NCI-H1694 treated with DMSO at 0.1 percent for 48 hours (cell line): ENCODE measurements at regions not wholly inside any gene's neighbourhood (a gene's known extent, or its start where the extent isn't known, plus 50 kb on each side); places are given as distances from the start of the nearest gene placed in this dataset.
A peak's percentile ranks its signal among the peaks of the same experiment; 100 is the strongest.

Experiments used
- DNase-seq: peaks from one replicate; lab custom pipeline; 2025; lab: John Stamatoyannopoulos, UW

DNA sequence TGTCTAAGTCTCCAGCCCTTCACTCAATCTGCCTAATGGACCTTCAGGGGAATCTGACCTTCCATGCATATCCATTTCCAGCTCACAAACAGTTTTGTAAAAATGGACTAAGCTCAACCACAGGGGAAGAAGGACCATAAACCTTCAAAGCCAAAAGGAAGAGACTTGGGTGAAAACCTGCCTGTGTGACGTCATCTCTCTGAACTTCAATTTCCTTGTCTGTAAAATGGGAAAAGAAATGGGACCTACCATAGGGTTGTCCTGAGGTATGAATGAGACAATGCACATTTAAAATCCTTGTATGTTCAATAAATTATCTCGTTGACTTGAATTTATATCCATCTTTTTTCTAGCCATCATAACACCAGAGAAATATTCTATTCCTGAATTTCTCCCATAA is 370.7 kb downstream of the INSC start:
- no peak for DNase-seq

- no peak for DNase-seq
These were observed 374.6 kb downstream of the INSC start for GRCh38 chr11:15489281-15489680.

DNA sequence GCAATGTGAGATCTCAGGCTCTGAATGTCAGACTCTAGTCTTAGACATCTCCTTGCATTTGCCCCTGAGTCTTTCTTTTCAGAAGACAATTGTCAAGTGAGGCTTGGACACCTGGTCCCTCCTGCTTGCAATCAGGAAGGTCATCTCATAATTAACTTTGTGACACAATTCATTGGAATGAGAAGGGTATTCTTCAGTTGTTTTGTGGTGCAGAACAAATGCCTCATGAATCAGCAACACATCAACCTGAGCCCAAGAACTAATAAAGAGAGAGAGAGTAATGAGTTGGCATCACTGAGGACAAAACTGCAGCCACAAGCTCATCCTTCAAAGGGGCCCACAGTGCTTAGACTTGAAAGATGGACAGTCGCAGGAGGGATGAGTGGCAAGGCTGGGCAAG is 375.8 kb downstream of the INSC start:
- no peak for DNase-seq

DNA sequence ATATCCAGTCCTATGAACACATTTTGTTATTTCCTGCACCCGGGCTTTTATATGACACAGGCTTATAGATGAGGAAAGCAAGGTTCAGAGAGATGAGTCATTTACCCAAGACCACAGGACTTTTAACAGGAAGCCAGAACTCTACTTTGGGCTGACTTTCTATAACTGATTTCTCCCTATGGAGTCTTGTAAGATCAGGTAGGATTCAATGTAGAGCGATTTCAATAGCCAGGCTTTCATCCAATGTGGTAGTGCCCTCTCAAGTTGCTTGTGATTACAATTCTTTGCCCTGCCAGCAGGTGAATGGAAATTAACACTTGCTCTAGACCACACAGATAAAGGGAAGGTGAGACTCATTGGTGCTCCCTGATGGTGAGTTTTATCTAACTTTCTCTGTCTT is 378.3 kb downstream of the INSC start:
- DNase-seq, result no peak

DNA sequence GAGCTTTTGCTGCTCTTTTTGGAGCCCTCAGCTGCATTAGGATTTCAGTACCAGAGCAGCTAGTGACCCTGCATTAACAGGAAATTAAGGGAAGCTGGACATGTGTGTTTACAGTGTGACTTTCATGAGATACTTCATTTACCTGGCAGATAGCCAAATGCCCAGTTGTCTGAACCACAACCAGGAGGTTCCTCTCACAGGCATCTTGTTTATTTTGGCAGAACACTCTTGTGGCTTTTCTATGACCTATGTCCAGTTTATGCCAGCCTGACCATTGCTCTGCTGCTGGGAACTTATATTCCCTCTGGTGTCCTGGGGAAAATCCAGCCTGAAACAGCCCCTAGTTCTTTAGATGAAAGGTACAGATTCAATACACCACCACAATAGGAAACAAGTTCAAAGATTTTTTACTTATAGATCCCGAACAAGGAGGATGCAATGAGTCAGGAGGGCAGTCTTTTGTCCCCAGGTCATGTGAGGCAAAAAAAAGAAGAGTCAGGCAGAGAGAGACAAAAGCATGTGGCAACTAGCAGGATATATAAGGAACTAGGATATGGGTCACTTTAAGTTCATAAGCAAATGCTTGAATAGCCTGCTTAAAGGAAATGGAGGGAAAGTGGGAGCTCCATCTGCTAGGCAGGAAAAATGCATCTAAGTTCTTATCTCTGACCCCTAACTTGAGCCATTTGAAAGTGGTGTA is 379.3 kb downstream of the INSC start:
- DNase-seq, result no peak

- no peak for DNase-seq
These were observed 380.0 kb downstream of the INSC start for GRCh38 chr11:15494740-15495139.

- DNase-seq, result no peak
These were observed 380.7 kb downstream of the INSC start for GRCh38 chr11:15495462-15495861.

GRCh38 chr11:15497366-15497765 is 382.6 kb downstream of the INSC start:
- DNase-seq, result no peak

DNA sequence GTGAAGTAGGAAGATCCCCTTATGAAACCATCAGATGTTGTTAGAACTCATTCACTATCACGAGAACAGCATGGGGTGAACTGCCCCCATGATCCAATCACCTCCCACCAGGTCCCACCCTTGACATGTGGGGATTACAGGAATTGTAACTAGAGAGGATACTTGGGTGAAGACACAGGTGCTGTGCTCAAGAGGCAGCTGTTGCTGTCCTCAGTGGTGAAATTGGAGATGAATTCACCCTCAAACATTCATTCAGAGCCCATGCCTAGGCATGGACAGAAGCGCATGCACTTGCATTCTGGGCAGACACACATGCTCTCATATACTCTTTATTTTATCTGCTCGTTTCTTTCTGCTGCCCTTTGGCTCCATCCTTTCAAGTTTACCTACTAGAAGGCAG is 385.0 kb downstream of the INSC start:
- no peak for DNase-seq

DNA sequence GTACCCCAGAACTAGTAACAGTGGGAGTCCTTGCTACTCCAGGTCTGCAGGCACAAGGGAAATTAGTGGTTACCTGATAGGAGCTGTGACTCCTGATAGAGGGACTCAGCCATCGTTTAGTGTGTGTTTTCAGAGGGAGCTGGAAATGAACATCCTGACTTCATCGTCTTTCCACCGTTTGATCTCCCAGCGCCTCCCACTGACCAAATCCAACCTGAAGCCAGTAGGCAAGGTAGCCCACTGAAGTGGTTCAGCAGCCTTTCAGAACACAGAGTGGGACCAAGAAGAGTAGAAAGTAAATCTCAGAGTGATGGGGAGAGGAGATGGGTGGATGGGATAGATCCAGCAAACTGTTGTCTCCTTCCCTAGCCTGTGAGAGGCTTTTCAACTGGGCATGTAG is 385.9 kb downstream of the INSC start:
- DNase-seq, result no peak

- DNase-seq, result no peak
These were observed 386.8 kb downstream of the INSC start for GRCh38 chr11:15501566-15501965.

DNA sequence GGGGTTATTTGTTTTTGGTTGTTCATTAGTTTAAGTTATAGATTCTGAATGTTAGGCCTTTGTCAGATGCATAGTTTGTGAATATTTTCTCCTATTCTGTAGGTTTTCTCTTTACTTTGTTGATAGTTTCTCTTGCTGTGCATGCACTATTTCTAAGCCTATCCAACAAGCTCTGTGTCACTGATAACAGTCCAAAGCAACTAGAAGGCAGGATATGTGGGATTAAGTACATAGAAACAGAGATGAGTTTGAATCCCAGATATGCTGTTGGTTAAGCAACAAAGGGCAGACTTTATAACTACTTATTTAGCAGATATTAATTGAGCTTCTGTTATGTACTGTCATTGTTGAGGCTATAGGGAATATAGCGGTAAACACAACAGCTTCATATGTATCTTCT is 390.4 kb downstream of the INSC start:
- DNase-seq, result no peak

- DNase-seq, result peak; percentile 70
These were observed 392.9 kb downstream of the INSC start for GRCh38 chr11:15507592-15507991.

GRCh38 chr11:15509082-15509481 is 394.4 kb downstream of the INSC start:
- no peak for DNase-seq

DNA sequence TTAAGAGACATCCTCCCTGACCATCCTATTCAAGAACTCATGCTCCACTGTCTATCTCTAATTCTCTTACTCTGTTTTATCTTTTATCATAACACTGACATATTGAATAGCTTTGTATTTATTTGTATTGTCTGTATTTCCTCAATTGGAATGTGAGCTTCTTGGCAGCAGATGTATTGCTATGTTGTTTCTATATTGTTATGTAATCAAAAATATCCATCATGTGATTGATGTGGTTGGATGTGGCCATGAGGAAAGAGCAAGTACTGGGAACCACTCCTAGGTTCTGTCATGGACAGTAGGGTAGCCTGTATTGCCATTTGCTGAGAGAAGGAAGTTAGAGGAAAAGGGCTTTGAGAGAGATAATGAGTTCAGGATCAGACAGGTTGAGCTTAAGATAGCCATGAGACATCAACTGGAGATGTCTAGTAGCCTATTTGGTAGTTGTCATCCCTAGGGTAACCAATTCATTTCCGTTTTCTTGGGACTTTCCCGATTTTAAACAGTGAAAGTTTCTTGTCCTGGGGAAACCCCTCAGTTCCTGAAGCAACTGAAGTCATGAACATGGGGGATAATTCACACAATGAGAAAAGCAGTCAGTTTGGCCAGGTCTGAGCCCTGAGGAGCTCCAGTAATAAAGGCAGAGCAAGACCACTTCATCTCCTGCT is 404.5 kb downstream of the INSC start:
- no peak for DNase-seq

- no peak for DNase-seq
These were observed 405.2 kb downstream of the INSC start for GRCh38 chr11:15519911-15520310.

DNA sequence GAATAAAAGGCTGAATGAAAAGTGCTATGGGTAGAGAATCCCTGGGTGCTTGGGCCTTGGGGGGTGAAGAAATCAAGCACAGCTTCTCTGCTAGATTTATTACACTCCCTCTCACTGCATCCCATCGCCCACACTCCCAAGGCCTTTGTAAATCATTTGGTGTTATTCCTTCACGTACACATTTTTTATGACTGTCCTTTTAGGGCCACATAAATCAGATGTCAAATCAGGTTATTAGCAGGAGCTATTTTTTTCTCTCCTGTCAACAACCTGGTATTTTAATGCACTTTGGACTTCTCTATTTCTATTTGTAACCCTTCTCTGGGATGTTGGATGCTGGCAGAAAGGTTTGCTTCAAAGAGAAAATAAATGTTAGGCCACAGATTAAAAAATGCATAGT is 408.8 kb downstream of the INSC start:
- DNase-seq, result no peak

DNA sequence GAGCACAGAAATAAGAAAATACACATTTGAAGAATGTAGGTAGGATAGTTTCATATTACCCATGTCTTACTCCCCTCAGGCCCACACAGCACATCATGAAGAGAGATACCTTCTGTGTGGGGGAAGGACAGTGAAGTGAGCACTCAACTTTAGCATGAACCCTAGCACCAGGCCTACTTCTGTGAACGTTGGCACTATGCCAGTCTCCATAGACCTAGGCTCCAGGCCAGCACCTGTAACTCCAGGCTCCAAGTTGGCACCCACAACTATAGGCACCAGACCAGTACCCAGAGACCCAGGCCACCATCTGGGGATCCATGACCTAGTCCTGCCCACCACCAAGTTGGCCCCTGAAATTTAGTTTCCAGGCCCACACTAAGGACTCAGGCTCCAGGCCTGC is 410.9 kb downstream of the INSC start:
- no peak for DNase-seq

GRCh38 chr11:15526032-15526431 is 411.3 kb downstream of the INSC start:
- no peak for DNase-seq

DNA sequence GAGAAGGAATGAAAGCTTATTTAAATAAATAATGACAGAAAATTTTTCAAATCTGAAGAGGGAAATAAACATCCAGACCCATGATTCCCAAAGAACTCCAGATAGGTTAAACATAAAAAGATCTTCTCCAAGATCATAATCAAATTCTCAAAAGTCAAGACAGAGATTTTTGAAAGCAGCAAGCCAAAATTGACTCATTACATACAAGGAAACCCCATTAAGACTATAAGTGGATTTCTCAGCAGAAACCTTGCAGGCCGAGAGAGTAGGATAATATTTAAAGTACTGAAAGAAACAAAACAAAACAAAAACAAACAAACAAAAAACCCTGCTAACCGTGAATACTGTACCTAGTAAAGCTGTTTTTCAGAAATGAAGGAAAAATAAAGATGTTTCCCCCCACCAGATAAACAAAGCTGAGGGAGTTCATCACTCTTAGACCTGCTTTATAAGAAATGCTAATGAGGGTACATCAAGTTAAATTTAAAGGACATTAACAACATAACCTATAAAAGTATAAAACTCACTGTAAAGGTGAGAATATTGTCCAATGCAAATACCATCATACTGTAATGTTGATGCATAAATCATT is 412.2 kb downstream of the INSC start:
- DNase-seq, result no peak

DNA sequence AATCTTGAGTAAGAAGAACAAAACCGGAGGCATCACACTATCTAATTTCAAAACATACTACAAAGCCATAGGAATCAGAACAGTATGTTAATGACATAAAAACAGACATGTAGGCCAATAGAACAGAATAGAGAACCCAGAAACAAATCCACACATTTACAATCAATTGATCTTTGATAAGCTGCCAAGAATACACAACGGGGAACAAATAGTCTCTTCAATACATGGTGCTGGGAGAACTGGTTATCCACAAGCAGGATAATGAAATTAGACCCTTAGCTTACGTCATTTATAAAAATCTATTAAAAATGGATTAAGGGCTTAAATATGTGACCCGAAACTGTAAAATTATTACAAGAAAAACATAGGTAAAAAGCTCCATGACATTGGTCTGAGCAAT is 417.7 kb downstream of the INSC start:
- no peak for DNase-seq

GRCh38 chr11:15534266-15534665 is 419.5 kb downstream of the INSC start:
- no peak for DNase-seq

DNA sequence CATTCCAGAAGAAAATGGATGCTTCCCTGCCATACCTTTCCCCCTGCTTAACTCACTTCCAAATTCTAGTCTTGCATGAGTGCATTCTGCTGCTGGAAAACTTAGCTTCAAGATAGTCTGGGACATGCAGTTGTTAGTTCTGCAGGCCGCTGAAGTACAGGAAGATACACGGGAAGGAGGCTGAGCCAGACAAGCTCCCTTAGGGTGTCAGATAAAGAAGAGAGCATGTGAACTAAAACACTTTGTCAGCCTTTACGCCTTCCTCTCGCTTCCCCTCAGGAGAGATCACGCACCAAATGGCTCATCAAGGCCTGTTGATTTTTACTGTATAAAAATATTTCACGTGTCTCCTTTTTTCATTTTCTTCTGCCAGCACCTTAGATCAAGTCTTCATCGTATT is 420.7 kb downstream of the INSC start:
- no peak for DNase-seq

DNA sequence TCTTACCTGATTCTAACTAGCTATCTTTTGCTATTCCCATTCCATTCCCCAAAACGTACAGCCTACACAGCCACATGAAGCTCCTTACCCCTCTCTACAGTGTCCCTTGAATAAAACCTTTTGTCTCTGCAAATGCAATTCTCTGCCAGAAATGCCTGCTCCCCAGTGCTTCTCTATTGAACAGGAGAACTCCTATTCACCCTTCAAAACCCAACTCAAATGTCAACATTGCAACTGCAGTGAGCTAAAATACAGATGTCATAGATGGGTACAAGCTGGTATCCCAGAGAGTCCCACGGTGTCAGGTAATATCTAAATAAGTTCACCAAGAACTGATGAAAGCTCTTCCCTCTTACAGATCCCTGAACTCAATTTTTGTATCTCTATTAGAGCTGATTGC is 421.7 kb downstream of the INSC start:
- DNase-seq, result no peak
